ENCODE measurements at regions not wholly inside any gene's neighbourhood (a gene's known extent, or its start where the extent isn't known, plus 50 kb on each side); places are given as distances from the start of the nearest gene placed in this dataset.

- ChIA-PET POLR2A (no interaction called here), CTCF (no interaction called here)
- H3K4me3 Mint-ChIP-seq (ENCODE audit: unreplicated experiment), result no peak overlapping the region
- Histone ChIP-seq H3K4me3 (ENCODE audit: low read depth, low read length) (no peak overlapping the region), H3K4me1 (peaks cover 15% of the 10 kb centered on the region), H3K27me3 (replicated peaks; ENCODE audit: control insufficient read depth, insufficient read depth, low read length) (no peaks in the 10 kb centered on the region), H3K9me3 (no peaks in the 10 kb centered on the region), H3K36me3 (ENCODE audit: control insufficient read depth, insufficient read depth, low read length) (no peaks in the 10 kb centered on the region)
- H3K36me3 Mint-ChIP-seq (ENCODE audit: insufficient read depth, unreplicated experiment), result no peaks in the 10 kb centered on the region
- TF ChIP-seq CTCF (IDR thresholded peaks at IDR 0.05; ENCODE audit: insufficient read depth in 1 of 2, low read depth in 1 of 2, low read length in 1 of 2, severe bottlenecking in 1 of 2, unreplicated experiment in 1 of 2), result no peak
- DNase-seq, result no peak
- no peaks in the 10 kb centered on the region for H3K9me3 Mint-ChIP-seq (ENCODE audit: unreplicated experiment)
- H3K4me1 Mint-ChIP-seq (ENCODE audit: low read depth, unreplicated experiment), result peaks cover 22% of the 10 kb centered on the region
- no peaks in the 10 kb centered on the region for H3K27me3 Mint-ChIP-seq (ENCODE audit: insufficient read depth, unreplicated experiment)
- intact Hi-C loops (cut with micrococcal nuclease; ENCODE audit: unreplicated experiment), result no loop called here
- no peak overlapping the region for H3K27ac Mint-ChIP-seq (ENCODE audit: unreplicated experiment)
- BruUV-seq (replicated peaks), result no TSS peak
These were observed 203.8 kb downstream of the RBM19 start for GRCh38 chr12:113762155-113762881.

- no peak overlapping the region for H3K27ac Mint-ChIP-seq (ENCODE audit: unreplicated experiment)
- BruUV-seq (replicated peaks), result no TSS peak
- Histone ChIP-seq H3K36me3 (ENCODE audit: control insufficient read depth, insufficient read depth, low read length) (no peaks in the 10 kb centered on the region), H3K27me3 (replicated peaks; ENCODE audit: control insufficient read depth, insufficient read depth, low read length) (no peaks in the 10 kb centered on the region), H3K9me3 (no peaks in the 10 kb centered on the region), H3K4me1 (no peaks in the 10 kb centered on the region), H3K4me3 (ENCODE audit: low read depth, low read length) (no peak overlapping the region)
- CTCF ChIA-PET, result no interaction called here
- no peak for TF ChIP-seq CTCF (IDR thresholded peaks at IDR 0.05; ENCODE audit: insufficient read depth in 1 of 2, low read depth in 1 of 2, low read length in 1 of 2, severe bottlenecking in 1 of 2, unreplicated experiment in 1 of 2)
- H3K4me1 Mint-ChIP-seq (ENCODE audit: low read depth, unreplicated experiment), result peaks cover 7% of the 10 kb centered on the region
- no peak for DNase-seq
- POLR2A ChIA-PET, result no interaction called here
- intact Hi-C loops (cut with micrococcal nuclease; ENCODE audit: unreplicated experiment), result no loop called here
- no peaks in the 10 kb centered on the region for H3K9me3 Mint-ChIP-seq (ENCODE audit: unreplicated experiment)
- H3K4me3 Mint-ChIP-seq (ENCODE audit: unreplicated experiment), result no peak overlapping the region
- no peaks in the 10 kb centered on the region for H3K36me3 Mint-ChIP-seq (ENCODE audit: insufficient read depth, unreplicated experiment)
- no peaks in the 10 kb centered on the region for H3K27me3 Mint-ChIP-seq (ENCODE audit: insufficient read depth, unreplicated experiment)
These were observed 207.0 kb downstream of the RBM19 start for GRCh38 chr12:113759135-113759534.

GRCh38 chr12:113758165-113758924 lies 207.8 kb downstream of the RBM19 start:
- no TSS peak for BruUV-seq (replicated peaks)
- no peaks in the 10 kb centered on the region for H3K36me3 ChIP-seq (ENCODE audit: control insufficient read depth, insufficient read depth, low read length)

More at GRCh38 chr12:113758165-113758924, 207.8 kb downstream of the RBM19 start:
- no peak for DNase-seq
- intact Hi-C loops (cut with micrococcal nuclease; ENCODE audit: unreplicated experiment), result no loop called here
- Mint-ChIP-seq H3K9me3 (ENCODE audit: unreplicated experiment) (no peaks in the 10 kb centered on the region), H3K4me3 (ENCODE audit: unreplicated experiment) (no peak overlapping the region), H3K36me3 (ENCODE audit: insufficient read depth, unreplicated experiment) (no peaks in the 10 kb centered on the region), H3K4me1 (ENCODE audit: low read depth, unreplicated experiment) (peaks cover 7% of the 10 kb centered on the region), H3K27ac (ENCODE audit: unreplicated experiment) (no peak overlapping the region), H3K27me3 (ENCODE audit: insufficient read depth, unreplicated experiment) (no peaks in the 10 kb centered on the region)
- TF ChIP-seq CTCF (IDR thresholded peaks at IDR 0.05; ENCODE audit: insufficient read depth in 1 of 2, low read depth in 1 of 2, low read length in 1 of 2, severe bottlenecking in 1 of 2, unreplicated experiment in 1 of 2), result no peak
- Histone ChIP-seq H3K4me3 (ENCODE audit: low read depth, low read length) (no peak overlapping the region), H3K9me3 (no peaks in the 10 kb centered on the region), H3K27me3 (replicated peaks; ENCODE audit: control insufficient read depth, insufficient read depth, low read length) (no peaks in the 10 kb centered on the region), H3K4me1 (no peaks in the 10 kb centered on the region)
- CTCF ChIA-PET, result no interaction called here
- POLR2A ChIA-PET, result no interaction called here

Measured in Caco-2 (cell line).